SK-N-MC (cell line): ENCODE measurements at regions not wholly inside any gene's neighbourhood (a gene's known extent, or its start where the extent isn't known, plus 50 kb on each side); places are given as distances from the start of the nearest gene placed in this dataset.

Experiments used
- EZH2 ChIP-seq: fragments of 200-600 bp; sonication (generic); IDR thresholded peaks from one replicate; pipeline ENCODE4 v1.6.1; 2017; ENCODE audit warnings: antibody characterized with exemption
- POLR2AphosphoS5 ChIP-seq: IDR thresholded peaks from 2 replicates; pipeline ENCODE4 v1.6.1; 2012; ENCODE audit warnings: mild to moderate bottlenecking, low read depth, low read length, borderline replicate concordance

DNA sequence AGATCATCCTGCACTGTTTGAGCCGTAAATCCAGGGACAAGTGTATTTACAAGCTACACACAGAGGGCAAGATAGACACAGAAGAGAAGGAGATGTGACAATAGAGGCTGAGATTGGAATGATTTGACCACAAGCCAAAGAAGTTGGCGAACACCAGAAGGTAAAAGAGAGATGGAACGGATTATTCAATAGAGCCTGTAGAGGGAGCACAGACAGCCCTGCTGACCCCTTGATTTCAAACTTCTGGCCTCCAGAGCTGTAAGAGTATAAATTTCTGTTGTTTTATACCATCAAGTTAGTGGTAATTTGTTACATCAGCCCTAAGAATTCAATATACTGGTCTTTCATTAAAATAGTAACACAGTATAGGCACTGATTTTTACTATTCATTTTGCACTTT is 447.8 kb downstream of the FAT4 start:
- TF ChIP-seq POLR2AphosphoS5 (no peak), EZH2 (no peak)
